ENCODE measurements at regions not wholly inside any gene's neighbourhood (a gene's known extent, or its start where the extent isn't known, plus 50 kb on each side); places are given as distances from the start of the nearest gene placed in this dataset.
A peak's percentile ranks its signal among the peaks of the same experiment; 100 is the strongest.

DNA sequence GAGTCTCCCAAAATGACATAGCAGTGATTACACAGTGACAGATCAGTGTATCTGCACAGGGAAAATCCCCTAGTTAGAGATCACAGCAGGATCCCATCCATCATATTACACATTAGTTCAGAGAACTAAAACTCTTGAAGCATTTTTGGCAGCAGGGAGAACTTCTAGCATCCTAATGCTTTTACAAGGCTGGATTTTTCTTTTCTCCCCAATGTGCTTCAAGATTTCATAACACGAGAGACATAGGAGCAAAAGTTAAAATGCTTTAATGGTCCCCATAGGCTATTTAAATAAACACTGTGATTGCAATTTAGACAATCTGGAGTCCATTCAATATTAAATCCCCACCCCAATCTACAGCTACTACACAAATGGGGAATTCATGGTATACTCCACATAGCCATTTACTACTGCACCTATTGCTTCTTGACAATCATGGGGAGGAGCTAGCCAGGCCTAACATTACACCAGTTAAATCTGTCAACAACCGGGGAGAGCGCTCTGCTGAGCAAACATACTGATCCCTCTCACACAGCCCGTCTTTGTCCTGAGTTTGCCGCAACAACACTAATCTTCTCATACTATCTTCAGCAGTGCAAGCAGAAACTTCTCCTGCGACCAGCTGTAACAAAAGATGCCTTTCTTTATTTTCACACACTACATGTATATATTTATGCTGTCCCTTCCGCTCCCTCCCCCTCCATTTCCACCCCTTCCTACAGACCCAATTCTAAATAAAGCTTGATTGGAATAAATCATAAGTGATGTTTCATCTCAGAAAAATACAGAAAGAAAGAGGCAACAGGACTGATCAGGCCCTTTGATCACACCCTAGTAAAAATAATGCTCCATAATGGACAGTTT is 120.3 kb upstream of the SOX5 start:
- TF ChIP-seq, protein P1, sequence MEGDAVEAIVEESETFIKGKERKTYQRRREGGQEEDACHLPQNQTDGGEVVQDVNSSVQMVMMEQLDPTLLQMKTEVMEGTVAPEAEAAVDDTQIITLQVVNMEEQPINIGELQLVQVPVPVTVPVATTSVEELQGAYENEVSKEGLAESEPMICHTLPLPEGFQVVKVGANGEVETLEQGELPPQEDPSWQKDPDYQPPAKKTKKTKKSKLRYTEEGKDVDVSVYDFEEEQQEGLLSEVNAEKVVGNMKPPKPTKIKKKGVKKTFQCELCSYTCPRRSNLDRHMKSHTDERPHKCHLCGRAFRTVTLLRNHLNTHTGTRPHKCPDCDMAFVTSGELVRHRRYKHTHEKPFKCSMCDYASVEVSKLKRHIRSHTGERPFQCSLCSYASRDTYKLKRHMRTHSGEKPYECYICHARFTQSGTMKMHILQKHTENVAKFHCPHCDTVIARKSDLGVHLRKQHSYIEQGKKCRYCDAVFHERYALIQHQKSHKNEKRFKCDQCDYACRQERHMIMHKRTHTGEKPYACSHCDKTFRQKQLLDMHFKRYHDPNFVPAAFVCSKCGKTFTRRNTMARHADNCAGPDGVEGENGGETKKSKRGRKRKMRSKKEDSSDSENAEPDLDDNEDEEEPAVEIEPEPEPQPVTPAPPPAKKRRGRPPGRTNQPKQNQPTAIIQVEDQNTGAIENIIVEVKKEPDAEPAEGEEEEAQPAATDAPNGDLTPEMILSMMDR (conservative IDR thresholded peaks at IDR 0.05; ENCODE audit: low read depth, low read length): no peak
- no peak overlapping the region for H3K4me3 ChIP-seq (ENCODE audit: low read depth, low read length)
- peak; percentile 48 for DNase-seq (ENCODE audit: low read depth)

DNA sequence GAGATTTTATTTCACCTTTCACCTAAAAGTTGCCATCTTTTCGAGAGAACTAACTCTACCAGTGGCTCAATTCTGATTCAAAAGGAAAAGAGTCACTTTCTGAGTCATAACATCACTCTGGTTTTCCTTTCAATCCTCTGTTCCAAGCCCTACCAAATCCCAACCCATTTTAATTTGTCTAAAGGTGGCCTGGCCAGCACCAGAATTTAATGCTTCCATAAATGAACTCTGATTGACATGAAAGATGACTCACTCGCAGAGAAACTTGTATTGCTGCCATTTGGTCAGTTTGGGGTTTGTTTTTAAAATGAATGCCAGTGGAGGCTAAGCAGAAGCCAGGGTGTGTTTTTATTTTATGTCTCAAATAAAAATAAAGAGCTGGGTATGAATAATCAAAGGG is 117.4 kb upstream of the SOX5 start:
- DNase-seq (ENCODE audit: low read depth): peak; percentile 73

GRCh38 chr12:24066097-24066496 is 116.6 kb upstream of the SOX5 start:
- H3K4me3 ChIP-seq (ENCODE audit: low read depth, low read length): no peak overlapping the region
- no peak for DNase-seq (ENCODE audit: low read depth)
- TF ChIP-seq, protein P1 (conservative IDR thresholded peaks at IDR 0.05; ENCODE audit: low read depth, low read length): no peak

More for the DNA sequence above, 117.4 kb upstream of the SOX5 start:
- TF ChIP-seq, protein P1 (conservative IDR thresholded peaks at IDR 0.05; ENCODE audit: low read depth, low read length): no peak
- no peak overlapping the region for H3K4me3 ChIP-seq (ENCODE audit: low read depth, low read length)

- H3K4me3 ChIP-seq (ENCODE audit: low read depth, low read length): no peak overlapping the region
- peak; percentile 53 for DNase-seq (ENCODE audit: low read depth)
- TF ChIP-seq, protein P1 (conservative IDR thresholded peaks at IDR 0.05; ENCODE audit: low read depth, low read length): no peak
Observed at GRCh38 chr12:24062642-24063245, 113.3 kb upstream of the SOX5 start.

GRCh38 chr12:24060089-24060488 is 110.6 kb upstream of the SOX5 start:
- no peak overlapping the region for H3K4me3 ChIP-seq (ENCODE audit: low read depth, low read length)
- no peak for DNase-seq (ENCODE audit: low read depth)
- TF ChIP-seq, protein P1 (conservative IDR thresholded peaks at IDR 0.05; ENCODE audit: low read depth, low read length): no peak

- no peak overlapping the region for H3K4me3 ChIP-seq (ENCODE audit: low read depth, low read length)
- TF ChIP-seq, protein P1 (conservative IDR thresholded peaks at IDR 0.05; ENCODE audit: low read depth, low read length): no peak
- DNase-seq (ENCODE audit: low read depth): no peak
Observed at GRCh38 chr12:24057920-24058476, 108.5 kb upstream of the SOX5 start.

Measured in choroid plexus epithelial cell (primary cell).